NAMALWA (cell line): ENCODE measurements at regions not wholly inside any gene's neighbourhood (a gene's known extent, or its start where the extent isn't known, plus 50 kb on each side); places are given as distances from the start of the nearest gene placed in this dataset.
"Not testable (repeated sequence)": the region's sequence is repeated elsewhere in the genome, so short reads cannot be mapped to it uniquely, and the experiment has no call there.

Source experiments
- DNase-seq: peaks from one replicate; pipeline ENCODE4 v3.0.0-alpha.2; 2015; ENCODE audit warnings: low spot score

DNA sequence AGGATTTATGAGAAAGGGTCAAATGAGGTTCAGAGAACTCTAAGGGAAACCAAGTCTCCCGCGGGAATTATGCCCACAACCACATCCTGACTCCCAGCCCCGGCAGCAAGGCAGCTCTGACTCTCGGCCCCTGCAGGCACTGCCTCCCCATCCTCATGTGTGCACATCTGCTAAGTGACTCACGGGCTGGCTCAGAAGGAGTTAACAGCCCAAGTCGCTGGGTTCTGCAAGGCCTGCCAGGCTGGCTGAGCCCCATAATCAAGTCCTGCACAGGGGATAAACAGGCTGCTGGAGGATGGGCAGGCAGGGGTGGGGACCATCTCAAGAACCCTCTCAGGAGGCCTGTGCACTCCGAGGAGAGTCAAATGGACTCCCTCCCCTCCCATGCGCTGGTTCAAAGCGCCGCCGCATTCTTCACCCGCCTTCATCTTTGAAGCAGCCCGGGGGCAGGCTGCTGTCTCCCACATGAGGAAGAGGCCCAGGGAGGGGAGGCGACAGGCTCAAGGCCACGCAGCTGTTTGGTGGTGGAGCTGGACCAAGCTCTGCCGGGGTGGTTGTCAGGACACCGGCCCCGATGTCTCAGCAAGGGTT lies 344.3 kb downstream of the MATN1 start:
- no peak for DNase-seq

DNA sequence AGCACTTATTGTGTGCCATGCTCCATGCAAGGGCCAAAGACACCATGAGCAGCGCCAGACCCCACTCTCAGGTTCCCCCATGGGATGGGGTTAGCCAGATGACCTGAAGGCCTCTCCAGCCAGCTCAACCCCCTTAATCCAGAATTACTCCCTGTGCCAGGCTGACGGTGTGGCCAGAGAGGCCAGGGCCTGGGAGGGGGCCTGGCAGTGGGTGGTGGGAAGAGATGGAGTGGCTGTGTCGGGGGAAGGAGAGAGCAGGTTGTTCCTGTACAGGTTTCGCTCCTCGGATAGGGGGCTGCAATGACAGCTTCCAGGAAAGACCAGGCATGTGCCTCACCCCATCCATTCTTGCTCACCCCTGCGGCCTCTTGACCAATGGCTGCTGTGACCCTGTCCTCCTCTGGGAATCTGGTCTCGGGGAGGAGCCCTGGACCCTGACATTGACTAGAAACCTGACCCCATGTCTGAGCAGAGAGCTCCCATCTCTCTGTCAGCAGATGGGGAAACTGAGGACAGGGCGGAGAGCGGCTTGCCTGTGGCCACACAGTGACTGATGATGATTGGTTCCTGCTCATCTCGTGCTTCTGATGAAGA lies 345.3 kb downstream of the MATN1 start:
- no peak for DNase-seq

DNA sequence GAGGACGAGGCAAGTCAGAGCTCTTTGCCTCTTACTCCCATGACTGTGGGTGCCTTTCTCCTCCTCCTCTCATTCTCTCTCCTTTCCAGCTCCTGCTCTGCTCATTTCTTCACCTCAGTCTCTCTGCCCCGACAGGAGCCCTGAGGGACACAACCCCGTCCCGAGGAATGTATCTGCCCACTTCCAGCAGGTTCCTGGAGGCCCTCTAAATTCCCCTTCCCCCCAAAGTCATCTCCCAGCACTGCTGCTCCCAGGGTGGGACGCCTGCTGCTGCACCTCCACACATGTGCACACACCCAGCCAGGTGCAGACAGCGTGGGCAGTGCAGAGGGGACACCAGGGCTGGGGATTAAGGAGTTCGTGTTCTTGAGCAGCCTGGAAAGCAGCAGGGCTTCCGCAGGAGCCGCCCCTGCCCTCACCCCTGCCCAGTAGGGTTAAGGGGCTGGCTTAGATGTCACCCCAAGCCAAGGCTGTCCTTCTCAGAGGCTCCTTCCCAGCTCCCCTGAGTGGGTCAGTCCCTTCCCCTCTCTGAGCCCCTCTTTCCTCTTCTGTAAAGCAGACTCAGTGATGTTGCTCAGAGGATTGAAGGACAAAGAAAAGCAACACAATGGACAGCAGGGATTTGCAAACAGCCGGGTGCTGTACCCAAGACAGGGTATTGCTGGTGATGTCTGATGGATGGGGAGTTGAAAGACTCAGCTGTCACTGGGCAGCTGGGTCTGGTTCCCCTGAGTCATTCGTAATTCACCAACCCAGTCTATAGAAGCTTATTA lies 346.0 kb downstream of the MATN1 start:
- DNase-seq = no peak

DNA sequence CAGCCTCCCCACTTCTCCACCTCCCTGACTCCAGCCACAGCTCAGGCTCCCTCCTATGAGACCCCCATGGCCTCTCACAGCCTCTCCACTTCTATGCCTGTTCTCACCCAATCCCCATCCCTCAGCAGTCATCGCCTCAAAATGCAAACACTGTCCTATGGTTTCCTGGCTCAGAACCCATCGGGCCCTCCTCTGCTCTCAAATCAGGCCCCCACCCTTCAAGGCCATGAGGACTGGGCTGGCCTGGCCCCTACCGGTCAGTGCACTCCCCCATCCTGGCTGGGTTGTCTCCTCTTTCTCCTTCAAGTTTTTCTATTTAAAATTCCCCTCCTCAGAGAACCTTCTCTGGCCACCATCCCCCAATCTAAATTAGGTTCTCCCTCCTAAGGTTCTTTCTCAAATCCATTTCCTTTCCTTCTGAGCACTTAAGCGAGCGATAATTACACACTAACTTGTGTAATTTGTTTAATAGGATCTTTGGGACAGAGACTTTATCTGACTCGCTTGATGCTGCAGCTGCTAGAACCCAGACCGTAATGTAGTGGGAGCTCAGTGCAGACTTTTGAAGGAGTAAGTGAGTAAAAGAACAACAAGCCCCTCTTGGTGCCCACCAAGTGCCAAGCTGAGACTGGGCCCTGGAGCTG lies 347.2 kb downstream of the MATN1 start:
- no peak for DNase-seq

DNA sequence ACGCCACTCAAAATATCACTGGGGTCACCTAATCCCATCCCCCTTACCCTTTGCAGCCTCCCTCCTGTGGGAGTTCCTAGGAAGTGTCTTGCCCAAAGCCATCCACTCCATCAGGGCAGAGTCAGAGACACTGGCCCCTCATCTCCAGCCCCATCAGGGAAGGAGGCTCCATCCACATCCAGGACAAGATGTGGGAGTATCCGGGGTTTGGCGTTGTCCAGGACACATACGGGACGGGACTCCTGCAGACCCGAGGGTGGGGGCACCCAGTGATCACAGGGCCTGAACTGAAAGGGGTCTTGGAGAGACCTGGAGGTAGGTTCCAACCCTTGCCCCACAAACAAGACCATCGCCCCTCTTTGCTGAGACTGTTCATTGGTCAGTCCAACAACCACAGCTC lies 348.2 kb downstream of the MATN1 start:
- no peak for DNase-seq

DNA sequence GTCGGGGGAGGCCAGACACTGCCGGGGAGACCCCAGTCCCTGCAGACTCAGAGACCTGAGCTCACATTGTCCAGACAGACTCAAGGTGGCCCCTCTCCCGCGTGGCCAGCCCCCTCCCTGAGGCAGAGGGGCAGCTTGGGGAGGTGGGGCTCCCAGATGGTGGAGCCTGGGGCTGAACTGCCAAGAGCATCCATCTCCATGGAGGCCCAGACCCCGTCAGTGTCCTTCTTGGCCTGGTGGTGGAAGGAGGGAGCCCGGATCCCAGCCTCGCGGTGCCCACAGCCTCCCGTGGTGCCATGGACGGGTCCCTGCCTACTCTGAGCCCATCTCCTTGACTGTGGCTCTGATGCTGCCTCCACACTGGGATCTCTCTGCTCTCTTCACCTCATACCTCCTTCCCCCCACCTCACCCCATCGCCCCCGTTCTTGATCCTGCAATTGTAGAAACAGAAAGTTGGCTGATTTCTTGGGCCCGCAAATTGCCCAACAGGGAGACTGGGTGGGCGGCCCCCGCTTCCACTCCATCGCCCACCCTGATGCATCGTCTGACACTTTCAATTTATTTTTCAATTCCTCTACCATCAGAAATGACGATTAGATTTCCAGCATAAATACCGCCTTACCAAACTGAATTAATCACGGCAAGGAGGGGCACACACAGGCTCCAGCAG lies 348.9 kb downstream of the MATN1 start:
- DNase-seq = no peak

DNA sequence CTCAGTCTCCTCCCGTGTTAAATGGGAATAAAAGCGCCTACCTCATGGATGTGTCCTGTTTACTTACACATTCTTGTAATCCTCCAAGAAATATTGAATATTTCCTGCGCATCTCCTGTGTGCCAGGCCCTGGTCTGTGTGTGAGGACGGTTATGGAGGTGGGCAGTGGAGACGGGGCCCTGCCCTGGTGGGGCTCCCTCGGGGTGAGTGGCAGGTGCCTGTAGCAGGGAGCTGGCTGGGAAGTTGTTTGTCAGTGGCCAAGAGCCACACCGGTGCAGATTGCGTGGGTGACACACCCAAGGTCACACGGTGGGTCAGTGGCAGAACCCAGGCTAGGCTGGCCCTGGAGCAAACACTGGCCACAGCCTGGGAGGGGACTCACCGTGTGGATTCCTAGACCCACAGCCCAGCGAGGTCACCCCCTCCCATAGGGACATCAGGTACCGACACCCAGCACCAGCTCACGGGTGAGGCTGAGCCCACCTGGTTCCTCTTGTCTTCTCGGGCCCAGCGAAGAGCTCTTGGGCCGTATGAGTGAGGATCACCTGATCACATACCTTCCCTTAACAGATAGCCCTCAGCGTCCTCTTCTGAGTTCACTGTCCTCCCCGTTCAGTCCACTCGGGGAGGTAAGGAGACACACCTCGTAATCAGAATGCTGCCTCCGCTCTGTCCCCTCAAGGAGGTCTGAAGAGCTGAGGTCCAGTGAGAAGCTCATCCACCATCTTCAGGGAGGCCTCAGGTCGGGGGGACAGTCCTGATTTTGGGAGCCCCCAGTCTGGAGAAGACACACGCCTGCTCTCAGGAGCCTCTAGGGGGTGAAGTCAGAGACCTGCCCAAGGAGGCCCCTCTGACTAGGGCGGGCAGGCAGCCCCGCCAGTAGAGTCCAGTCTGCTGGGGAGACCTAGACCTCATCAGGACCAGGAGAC lies 349.6 kb downstream of the MATN1 start:
- DNase-seq = no peak

DNA sequence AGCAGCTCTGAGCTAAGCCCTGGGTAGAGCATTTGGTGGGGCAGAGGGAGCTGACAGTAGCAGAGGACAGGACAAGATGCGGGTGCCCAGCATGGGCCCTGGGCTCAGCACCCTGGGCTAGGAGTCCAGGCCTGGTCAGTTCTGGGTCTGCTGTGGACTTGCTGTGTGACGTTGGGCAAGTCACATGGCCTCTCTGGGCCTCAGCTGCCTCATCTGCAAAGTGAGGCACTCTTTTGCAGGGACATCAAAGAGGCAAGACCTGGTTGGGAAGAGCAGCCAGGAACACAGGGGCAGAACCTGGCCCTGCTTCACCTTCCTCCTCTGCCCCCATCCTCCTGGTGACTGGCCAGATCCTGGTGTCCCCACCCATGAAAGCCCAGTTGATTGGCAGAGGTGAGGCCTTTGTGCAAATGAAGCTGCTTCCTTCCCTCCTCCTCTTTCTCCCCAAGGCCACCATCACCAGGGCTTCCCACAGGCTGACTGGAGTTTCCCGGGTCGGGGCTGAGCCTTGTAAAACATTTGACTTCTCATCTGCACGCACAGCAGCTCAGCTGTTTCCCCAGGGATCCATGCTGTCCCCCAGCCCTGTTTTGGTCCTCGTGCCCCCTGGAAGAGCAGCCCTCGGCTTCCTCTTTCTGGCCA lies 350.5 kb downstream of the MATN1 start:
- no peak for DNase-seq

DNA sequence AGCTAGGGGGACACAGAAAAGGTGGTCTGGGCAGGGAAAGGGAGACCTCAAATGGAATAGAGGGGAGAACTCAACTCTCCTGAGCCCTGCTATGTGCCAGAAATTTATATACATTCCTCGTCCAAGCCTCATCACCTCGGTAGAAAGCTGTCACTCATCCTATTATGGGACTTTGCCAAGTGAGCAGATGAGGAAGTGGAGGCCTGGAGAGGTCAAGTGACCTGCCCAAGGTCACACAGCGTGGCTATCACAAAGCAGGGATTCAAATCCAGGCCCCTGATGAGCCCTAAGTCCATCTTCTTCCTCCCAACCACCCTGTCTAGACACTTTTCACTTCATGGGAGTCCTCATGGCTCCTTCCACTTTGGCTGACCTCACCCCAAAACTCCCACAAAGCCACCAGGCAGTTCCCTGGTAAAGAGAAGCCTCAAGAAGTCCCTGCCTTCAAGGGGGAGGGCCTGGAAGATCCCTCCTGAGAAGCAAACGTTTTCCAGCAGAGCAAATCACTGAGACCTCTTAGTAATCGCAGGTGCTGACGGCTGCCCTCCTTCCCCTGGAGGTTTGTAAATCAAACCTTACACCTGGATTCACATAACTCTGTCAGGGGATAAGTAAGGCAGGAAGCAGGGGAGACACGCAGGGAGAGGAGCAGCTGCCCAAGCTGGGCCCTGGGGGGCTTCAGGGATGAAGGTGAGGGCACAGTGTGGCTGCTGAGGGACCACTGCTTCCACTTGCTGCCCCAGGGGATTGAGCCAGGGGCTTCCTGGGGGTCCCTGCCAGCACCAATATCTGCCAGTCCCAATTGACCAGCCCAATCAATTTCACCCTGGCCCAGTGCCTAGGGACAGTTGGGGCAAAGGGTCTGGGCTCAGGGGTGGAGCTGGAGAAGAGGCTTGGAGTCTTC lies 351.2 kb downstream of the MATN1 start:
- DNase-seq = no peak

DNA sequence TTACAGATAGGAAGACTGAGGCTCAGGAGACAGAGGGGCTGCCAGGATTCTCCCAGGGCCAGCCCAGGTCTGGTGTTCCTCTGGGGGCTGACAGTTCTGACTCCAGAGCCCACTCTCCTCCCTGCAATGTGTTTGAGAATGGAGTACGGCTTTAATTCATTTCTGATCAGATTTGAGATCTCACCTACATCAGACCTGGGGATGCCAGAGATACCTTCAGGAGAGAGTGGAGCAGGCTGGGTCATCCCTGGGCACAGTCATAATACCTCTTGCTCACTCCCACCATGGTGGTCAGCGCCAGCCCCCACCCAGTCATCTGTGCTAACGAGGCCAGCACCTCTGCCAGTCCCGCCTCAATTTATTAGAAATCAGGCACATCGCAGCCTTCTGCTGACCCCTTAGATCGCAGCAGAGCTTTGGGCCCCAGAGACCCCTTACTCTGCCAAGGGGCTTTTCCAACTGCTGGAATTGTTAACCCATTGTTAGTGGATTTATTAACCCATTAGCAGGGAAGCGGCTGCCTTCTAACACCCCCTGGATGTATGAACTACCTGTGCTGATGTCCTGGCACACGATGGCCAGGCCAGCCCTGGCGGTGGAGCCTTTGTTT lies 352.1 kb downstream of the MATN1 start:
- no peak for DNase-seq

DNA sequence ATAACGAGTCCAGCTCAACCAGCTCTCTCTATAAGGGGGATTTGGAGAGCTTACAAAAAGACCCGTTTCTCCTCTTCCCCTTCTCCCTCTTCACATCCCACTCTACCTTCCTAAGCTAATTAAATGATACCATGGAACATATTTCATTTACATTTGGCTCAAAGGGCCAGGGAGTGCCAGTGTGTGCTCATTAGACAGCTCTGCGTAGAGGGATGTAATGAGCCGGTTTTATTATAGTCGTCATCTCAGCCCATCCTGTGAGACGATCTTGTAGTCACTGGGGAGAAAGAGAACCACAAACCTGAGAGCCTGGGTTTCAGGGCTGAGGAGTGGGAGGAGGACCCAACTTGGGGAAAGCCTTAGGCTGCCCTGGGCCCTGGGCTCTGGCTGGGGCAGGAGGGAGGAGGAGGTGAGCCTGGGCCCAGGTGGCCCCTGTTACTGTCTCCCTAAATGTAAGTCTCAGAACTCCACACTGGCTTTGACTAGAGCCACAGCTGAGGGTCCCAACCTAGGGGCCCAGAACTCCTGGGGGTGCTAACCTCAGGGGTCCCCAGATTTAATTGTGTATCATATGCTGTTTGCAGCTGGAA lies 354.6 kb downstream of the MATN1 start:
- DNase-seq = no peak

DNA sequence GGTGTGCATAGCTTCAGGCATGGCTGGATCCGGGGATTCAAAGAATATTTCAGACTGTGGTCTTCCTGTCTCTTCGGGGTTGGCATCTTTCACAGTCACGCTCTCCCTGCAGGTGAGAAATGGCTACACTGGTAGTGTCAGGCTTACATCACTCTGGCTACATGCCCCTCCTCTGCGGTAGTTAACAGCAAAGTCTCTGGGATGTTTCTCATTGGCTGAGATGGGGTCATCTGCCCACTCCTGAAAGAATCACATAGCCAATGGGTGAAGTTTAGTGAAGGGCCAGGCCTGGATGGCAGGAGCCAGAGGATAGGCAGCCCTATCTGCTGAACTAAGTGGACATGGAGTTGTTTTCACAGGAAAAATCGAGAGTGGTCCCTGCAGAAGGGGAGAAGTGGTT lies 356.5 kb downstream of the MATN1 start:
- DNase-seq = no peak

DNA sequence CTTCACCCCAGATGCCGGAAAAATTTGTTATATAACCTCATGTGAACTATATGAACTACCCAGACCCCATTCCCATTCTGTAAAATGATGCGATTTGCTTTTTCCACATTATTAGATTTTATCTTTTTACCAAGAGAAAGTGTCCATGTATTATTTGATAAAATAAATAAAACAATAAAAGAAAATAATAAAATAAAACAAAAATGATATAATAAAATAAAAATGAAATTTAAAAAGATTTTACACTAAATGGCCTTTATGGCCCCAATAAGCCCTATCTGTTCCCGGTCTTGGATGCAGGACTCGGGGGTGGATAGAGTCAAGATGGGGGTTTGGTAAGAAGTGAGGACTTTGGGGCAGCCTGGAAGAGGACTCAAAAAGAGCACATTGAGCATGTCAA lies 357.2 kb downstream of the MATN1 start:
- DNase-seq = no peak

DNA sequence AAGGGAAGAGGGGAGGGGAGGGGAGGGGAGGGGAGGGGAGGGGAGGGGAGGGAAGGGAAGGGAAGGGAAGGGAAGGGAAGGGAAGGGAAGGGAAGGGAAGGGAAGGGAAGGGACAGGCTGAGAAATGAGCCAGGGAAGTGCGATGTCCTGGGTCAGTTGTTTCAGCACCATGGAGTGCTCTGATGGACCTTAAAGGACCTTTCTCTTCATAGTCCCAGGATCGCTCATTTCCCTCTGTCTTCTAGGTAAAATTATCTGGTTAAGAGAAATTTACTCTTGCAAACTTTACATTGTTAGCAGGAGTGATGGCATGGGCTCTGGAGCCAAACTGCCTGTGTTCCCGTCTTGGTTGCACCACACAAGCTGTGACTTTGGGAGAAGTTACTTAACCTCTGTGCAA lies 357.8 kb downstream of the MATN1 start:
- no peak for DNase-seq

DNA sequence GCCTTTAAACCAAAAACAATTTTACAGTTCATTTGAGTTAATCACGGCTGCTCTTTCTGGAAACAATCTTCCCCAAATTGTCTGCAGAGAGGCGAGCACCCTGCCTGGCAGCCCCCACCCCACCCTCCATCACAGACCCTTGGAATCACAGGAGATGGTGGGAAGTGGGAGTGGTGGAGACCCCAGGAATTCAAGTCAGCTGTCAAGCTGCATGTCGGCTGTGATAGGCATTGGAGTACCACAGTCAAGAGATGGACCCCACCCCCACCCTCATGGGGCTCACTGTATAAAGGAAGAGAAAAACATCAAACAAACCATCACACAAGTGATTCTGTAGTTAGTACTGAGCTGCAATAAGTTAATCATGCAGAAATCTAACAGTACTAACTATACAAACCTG lies 360.4 kb downstream of the MATN1 start:
- no peak for DNase-seq

DNA sequence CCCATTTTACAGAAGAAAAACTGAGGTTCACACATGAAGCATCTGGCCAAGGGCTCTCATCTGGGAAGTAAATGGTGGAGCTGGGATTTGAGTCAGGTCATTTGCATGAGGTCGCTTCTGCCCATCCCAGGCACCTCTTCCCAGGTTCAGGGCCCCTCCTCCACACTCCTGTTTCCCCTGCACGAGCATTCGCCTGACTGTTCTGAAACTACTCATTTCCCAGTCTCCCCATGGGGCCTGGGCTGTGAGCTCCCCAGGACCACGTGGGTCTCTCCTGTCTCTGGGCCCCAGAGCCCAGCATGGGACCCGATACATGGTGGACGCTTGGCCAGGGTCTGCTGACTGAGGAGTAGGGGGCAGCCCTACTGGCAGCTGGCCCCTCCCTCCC lies 360.8 kb downstream of the MATN1 start:
- DNase-seq = no peak

DNA sequence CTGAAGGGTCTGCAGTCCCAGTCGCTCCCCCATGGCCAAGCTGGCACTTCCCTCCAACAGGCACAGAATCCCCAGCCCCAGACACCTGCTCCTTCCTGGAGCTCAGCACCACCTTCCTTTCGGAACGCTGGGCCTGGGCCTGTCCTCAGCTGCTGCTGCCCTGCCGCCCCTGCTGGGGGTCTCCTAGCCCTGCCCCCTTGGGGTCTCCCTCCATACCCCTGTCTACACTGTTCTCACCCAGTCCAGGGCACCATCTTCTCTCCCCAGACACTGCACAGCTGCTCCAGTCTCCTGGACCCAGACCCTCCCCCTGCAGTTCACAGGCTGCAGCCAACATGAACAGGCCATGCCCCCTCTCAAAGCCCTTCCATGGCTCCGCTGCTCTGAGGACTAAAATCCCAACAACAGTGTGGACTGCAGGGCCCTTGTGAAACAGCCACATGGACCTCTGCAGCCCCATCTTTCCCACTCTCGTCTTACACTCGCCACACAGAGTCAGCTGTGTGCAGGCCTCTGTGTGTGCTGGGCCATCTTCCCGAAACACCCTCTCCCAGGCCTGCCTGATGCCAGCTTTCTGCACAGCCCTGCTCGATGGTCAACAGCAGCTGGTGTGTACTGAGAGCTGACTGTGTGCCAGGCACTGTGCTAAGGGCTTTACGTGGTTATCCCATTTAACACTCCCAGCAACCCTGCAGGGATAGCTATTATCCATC lies 361.3 kb downstream of the MATN1 start:
- DNase-seq = not testable (repeated sequence)

DNA sequence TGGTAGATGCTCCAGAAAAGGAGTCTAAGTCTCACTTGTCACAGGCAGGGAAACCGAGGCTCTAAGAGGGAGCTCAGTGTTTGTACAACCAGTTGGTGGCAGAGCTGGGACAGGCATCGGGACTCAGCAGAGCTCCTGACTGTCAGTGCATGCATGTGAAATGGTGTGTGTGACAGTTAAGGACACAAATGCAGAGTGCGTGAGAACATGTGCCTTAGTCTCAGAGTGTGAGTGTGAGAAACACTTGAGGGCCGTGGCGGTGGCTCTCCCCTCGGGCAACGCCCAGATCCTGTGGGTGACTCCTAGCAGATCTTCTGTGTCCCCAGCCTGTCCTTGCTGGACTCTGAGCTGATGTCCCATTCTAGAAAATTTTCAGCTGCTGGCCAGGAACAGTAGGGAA lies 362.6 kb downstream of the MATN1 start:
- no peak for DNase-seq
